ENCODE measurements at regions not wholly inside any gene's neighbourhood (a gene's known extent, or its start where the extent isn't known, plus 50 kb on each side); places are given as distances from the start of the nearest gene placed in this dataset.

- dilution Hi-C loops (cut with MboI; ENCODE audit: extremely low pct_ligation_motif_present, low sequenced_read_pairs), result no loop called here
These were observed 153.2 kb upstream of the ALG10B start for GRCh38 chr12:38163442-38163801.

DNA sequence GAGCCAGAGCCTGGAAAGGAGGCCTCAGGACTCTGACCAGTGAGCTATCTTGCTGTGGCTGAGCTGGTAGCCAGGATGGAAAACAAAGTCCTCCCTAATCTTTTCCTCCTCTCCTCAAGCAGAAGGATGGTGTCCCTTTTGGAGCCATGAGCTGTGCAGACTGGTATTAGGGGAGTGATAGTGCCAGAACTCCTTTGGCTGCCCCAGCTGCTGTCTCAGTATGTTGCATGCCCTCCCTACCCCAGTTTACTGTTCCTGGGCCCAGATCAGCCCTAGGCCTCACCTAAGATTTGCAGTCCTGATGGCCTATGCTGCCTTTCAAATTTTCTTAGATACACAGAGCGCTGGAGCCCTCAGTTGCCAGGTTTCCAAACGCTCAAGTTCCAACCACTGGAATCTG is 150.3 kb upstream of the ALG10B start:
- Histone ChIP-seq H3K4me3 (ENCODE audit: control insufficient read depth in 2 of 3, extremely low read depth in 1 of 3, insufficient read depth in 2 of 3, low read depth in 1 of 3, low read length in 3 of 3) (no peak overlapping the region), H3K9ac (ENCODE audit: control insufficient read depth, extremely low read depth, insufficient read depth, low read length) (no peak overlapping the region), H3K36me3 (ENCODE audit: control insufficient read depth in 2 of 2, extremely low read depth in 1 of 2, insufficient read depth in 2 of 2, low read length in 2 of 2) (no peaks in the 10 kb centered on the region), H3K27ac (ENCODE audit: control insufficient read depth, insufficient read depth, low read length) (no peak overlapping the region), H3K4me1 (ENCODE audit: control insufficient read depth, extremely low read depth, insufficient read depth, low read length) (no peaks in the 10 kb centered on the region), H3K9me1 (ENCODE audit: control insufficient read depth, extremely low read depth, insufficient read depth, low read length) (no peaks in the 10 kb centered on the region), H3K4me2 (ENCODE audit: control insufficient read depth, extremely low read depth, insufficient read depth, low read depth, low read length) (no peak overlapping the region), H3K9me3 (ENCODE audit: control insufficient read depth, low read depth, low read length) (peaks cover 8% of the 10 kb centered on the region), H3K27me3 (ENCODE audit: control insufficient read depth, extremely low read depth, insufficient read depth, low read length) (no peaks in the 10 kb centered on the region), H2AFZ (ENCODE audit: control insufficient read depth, low read length) (no peak overlapping the region), H4K20me1 (ENCODE audit: control insufficient read depth, extremely low read depth, insufficient read depth, low read length) (no peaks in the 10 kb centered on the region), H3K79me2 (ENCODE audit: control insufficient read depth, insufficient read depth, low read length) (no peaks in the 10 kb centered on the region)
- no peak for DNase-seq (ENCODE audit: low read depth, low spot score)
- TF ChIP-seq CTCF (optimal IDR thresholded peaks at IDR 0.05 in 1 of 3, IDR thresholded peaks at IDR 0.05 in 1 of 3, conservative IDR thresholded peaks at IDR 0.05 in 1 of 3; ENCODE audit: extremely low read depth in 1 of 3, insufficient read depth in 2 of 3, low read length in 3 of 3) (no peak), EZH2 (IDR thresholded peaks at IDR 0.05; ENCODE audit: low read length) (no peak)
- no peak for FAIRE-seq
- dilution Hi-C loops (cut with MboI; ENCODE audit: extremely low pct_ligation_motif_present, low sequenced_read_pairs), result no loop called here

More at GRCh38 chr12:38163442-38163801, 153.2 kb upstream of the ALG10B start:
- H2AFZ ChIP-seq (ENCODE audit: control insufficient read depth, low read length), result no peak overlapping the region
- no peak overlapping the region for H3K4me3 ChIP-seq (ENCODE audit: control insufficient read depth in 2 of 3, extremely low read depth in 1 of 3, insufficient read depth in 2 of 3, low read depth in 1 of 3, low read length in 3 of 3)
- peaks cover 8% of the 10 kb centered on the region for H3K9me3 ChIP-seq (ENCODE audit: control insufficient read depth, low read depth, low read length)
- no peak overlapping the region for H3K27ac ChIP-seq (ENCODE audit: control insufficient read depth, insufficient read depth, low read length)
- no peaks in the 10 kb centered on the region for H3K4me1 ChIP-seq (ENCODE audit: control insufficient read depth, extremely low read depth, insufficient read depth, low read length)
- no peak overlapping the region for H3K4me2 ChIP-seq (ENCODE audit: control insufficient read depth, extremely low read depth, insufficient read depth, low read depth, low read length)
- H3K36me3 ChIP-seq (ENCODE audit: control insufficient read depth in 2 of 2, extremely low read depth in 1 of 2, insufficient read depth in 2 of 2, low read length in 2 of 2), result no peaks in the 10 kb centered on the region
- no peaks in the 10 kb centered on the region for H4K20me1 ChIP-seq (ENCODE audit: control insufficient read depth, extremely low read depth, insufficient read depth, low read length)
- H3K9ac ChIP-seq (ENCODE audit: control insufficient read depth, extremely low read depth, insufficient read depth, low read length), result no peak overlapping the region
- TF ChIP-seq CTCF (optimal IDR thresholded peaks at IDR 0.05 in 1 of 3, IDR thresholded peaks at IDR 0.05 in 1 of 3, conservative IDR thresholded peaks at IDR 0.05 in 1 of 3; ENCODE audit: extremely low read depth in 1 of 3, insufficient read depth in 2 of 3, low read length in 3 of 3) (no peak), EZH2 (IDR thresholded peaks at IDR 0.05; ENCODE audit: low read length) (no peak)
- no peak for FAIRE-seq
- H3K79me2 ChIP-seq (ENCODE audit: control insufficient read depth, insufficient read depth, low read length), result no peaks in the 10 kb centered on the region
- H3K27me3 ChIP-seq (ENCODE audit: control insufficient read depth, extremely low read depth, insufficient read depth, low read length), result no peaks in the 10 kb centered on the region
- no peak for DNase-seq (ENCODE audit: low read depth, low spot score)
- H3K9me1 ChIP-seq (ENCODE audit: control insufficient read depth, extremely low read depth, insufficient read depth, low read length), result no peaks in the 10 kb centered on the region

Data from keratinocyte (primary cell).